Type B pancreatic cell (in vitro differentiated cells): ENCODE measurements at regions not wholly inside any gene's neighbourhood (a gene's known extent, or its start where the extent isn't known, plus 50 kb on each side); places are given as distances from the start of the nearest gene placed in this dataset.

ENCODE experiments used
- DNase-seq: peaks from one replicate; pipeline ENCODE4 v3.0.0; 2021; ENCODE audit warnings: mixed read lengths; ENCODE audit not compliant: unreplicated experiment; ENCODE audit errors: extremely low spot score
- H3K27ac Mint-ChIP-seq: 2 replicates; pipeline ENCODE4 v1.8.0; 2021; ENCODE audit warnings: mild to moderate bottlenecking, mixed read lengths
- H3K27me3 Mint-ChIP-seq: 2 replicates; pipeline ENCODE4 v1.8.0; 2021; ENCODE audit warnings: mixed read lengths
- H3K36me3 Mint-ChIP-seq: 2 replicates; pipeline ENCODE4 v1.8.0; 2021; ENCODE audit warnings: mixed read lengths
- H3K4me1 Mint-ChIP-seq: one replicate; pipeline ENCODE4 v1.8.0; 2021; ENCODE audit warnings: mixed read lengths; ENCODE audit not compliant: unreplicated experiment
- H3K4me3 Mint-ChIP-seq: 2 replicates; pipeline ENCODE4 v1.8.0; 2021; ENCODE audit warnings: mild to moderate bottlenecking, mixed read lengths
- H3K9me3 Mint-ChIP-seq: 2 replicates; pipeline ENCODE4 v1.8.0; 2021; ENCODE audit warnings: mixed read lengths
- CTCF ChIP-seq: fragments of 200-600 bp; sonication (generic); conservative IDR thresholded peaks from 2 replicates; pipeline ENCODE4 v1.5.0; 2021; ENCODE audit warnings: antibody characterized with exemption, mild to moderate bottlenecking

- no peaks in the 10 kb centered on the region for H3K4me1 Mint-ChIP-seq
- no peak overlapping the region for H3K4me3 Mint-ChIP-seq
- TF ChIP-seq CTCF = no peak
- no peaks in the 10 kb centered on the region for H3K36me3 Mint-ChIP-seq
- no peak for DNase-seq
- no peaks in the 10 kb centered on the region for H3K9me3 Mint-ChIP-seq
- no peak overlapping the region for H3K27ac Mint-ChIP-seq
- peaks cover 16% of the 10 kb centered on the region for H3K27me3 Mint-ChIP-seq
Observed at GRCh38 chr2:18122544-18123210, 244.2 kb downstream of the KCNS3 start.

GRCh38 chr2:18119883-18120282 is 241.4 kb downstream of the KCNS3 start:
- Mint-ChIP-seq H3K27me3 (peaks cover 15% of the 10 kb centered on the region), H3K4me3 (no peak overlapping the region), H3K27ac (no peak overlapping the region), H3K36me3 (no peaks in the 10 kb centered on the region), H3K4me1 (no peaks in the 10 kb centered on the region), H3K9me3 (no peaks in the 10 kb centered on the region)
- no peak for TF ChIP-seq CTCF
- no peak for DNase-seq

GRCh38 chr2:18118703-18119102 is 240.2 kb downstream of the KCNS3 start:
- no peak for DNase-seq
- Mint-ChIP-seq H3K4me3 (no peak overlapping the region), H3K27ac (no peak overlapping the region), H3K36me3 (no peaks in the 10 kb centered on the region), H3K9me3 (no peaks in the 10 kb centered on the region), H3K4me1 (no peaks in the 10 kb centered on the region), H3K27me3 (peaks cover 15% of the 10 kb centered on the region)
- no peak for TF ChIP-seq CTCF

GRCh38 chr2:18117592-18117991 is 239.1 kb downstream of the KCNS3 start:
- no peak for DNase-seq
- peak; percentile 58 for TF ChIP-seq CTCF
- H3K9me3 Mint-ChIP-seq = no peaks in the 10 kb centered on the region

GRCh38 chr2:18110222-18110621 is 231.8 kb downstream of the KCNS3 start:
- TF ChIP-seq CTCF = no peak
- Mint-ChIP-seq H3K27me3 (no peaks in the 10 kb centered on the region), H3K4me1 (no peaks in the 10 kb centered on the region), H3K36me3 (no peaks in the 10 kb centered on the region), H3K27ac (no peak overlapping the region), H3K9me3 (no peaks in the 10 kb centered on the region), H3K4me3 (no peak overlapping the region)
- DNase-seq = no peak

More at GRCh38 chr2:18117592-18117991, 239.1 kb downstream of the KCNS3 start:
- no peak overlapping the region for H3K27ac Mint-ChIP-seq
- H3K4me1 Mint-ChIP-seq = no peaks in the 10 kb centered on the region
- H3K4me3 Mint-ChIP-seq = no peak overlapping the region
- H3K27me3 Mint-ChIP-seq = peaks cover 11% of the 10 kb centered on the region
- no peaks in the 10 kb centered on the region for H3K36me3 Mint-ChIP-seq
